RWPE1 (cell line): ENCODE measurements at regions not wholly inside any gene's neighbourhood (a gene's known extent, or its start where the extent isn't known, plus 50 kb on each side); places are given as distances from the start of the nearest gene placed in this dataset.

Source experiments
- CTCF ChIA-PET: fragments of 350-600 bp; sonication (Branson Sonifier 250); formaldehyde crosslinking; extraction: SDS; loops from one replicate; lab custom pipeline; 2021; lab: Yijun Ruan, JAX
- POLR2A ChIA-PET: fragments of 400-600 bp; formaldehyde crosslinking; extraction: SDS; loops from one replicate; lab custom pipeline; 2020; ENCODE audit warnings: antibody characterized with exemption; ENCODE audit not compliant: low non-redundant PET; lab: Yijun Ruan, JAX
- DNase-seq: peaks from one replicate; pipeline ENCODE4 v3.0.0; 2012; ENCODE audit warnings: low spot score
- H3K27ac ChIP-seq: fragments of 450-650 bp; 2 replicates; pipeline ENCODE4 v1.5.1; 2017
- TF ChIP-seq, protein P1 (sequence below): fragments of 450-650 bp; conservative IDR thresholded peaks from 2 replicates; pipeline ENCODE4 v1.5.1; 2017; ENCODE audit warnings: low read depth, mild to moderate bottlenecking

DNA sequence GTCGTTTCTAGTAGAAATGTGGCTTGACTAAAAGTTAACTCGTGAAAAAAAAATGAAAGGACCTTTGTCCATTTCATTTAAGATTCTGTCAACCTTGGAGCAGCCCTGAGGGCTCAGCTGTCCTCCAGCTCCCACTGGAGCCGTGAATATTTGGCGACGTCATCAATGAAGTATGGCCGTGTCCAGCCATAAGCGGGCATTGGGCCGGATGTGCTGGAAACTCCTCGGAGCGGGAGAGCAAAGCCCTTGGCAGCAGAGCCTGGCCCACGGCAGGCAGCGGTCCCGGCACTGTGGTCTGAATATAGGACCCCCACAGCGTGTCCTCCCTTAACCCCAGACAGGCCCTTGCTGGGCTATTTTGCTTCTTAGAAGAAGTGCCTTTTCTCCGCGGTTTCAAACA is 50.0 kb downstream of the JAKMIP3 start:
- DNase-seq = no peak
- TF ChIP-seq, protein P1, sequence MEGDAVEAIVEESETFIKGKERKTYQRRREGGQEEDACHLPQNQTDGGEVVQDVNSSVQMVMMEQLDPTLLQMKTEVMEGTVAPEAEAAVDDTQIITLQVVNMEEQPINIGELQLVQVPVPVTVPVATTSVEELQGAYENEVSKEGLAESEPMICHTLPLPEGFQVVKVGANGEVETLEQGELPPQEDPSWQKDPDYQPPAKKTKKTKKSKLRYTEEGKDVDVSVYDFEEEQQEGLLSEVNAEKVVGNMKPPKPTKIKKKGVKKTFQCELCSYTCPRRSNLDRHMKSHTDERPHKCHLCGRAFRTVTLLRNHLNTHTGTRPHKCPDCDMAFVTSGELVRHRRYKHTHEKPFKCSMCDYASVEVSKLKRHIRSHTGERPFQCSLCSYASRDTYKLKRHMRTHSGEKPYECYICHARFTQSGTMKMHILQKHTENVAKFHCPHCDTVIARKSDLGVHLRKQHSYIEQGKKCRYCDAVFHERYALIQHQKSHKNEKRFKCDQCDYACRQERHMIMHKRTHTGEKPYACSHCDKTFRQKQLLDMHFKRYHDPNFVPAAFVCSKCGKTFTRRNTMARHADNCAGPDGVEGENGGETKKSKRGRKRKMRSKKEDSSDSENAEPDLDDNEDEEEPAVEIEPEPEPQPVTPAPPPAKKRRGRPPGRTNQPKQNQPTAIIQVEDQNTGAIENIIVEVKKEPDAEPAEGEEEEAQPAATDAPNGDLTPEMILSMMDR = no peak
- no peak overlapping the region for H3K27ac ChIP-seq
- CTCF ChIA-PET = no interaction called here
- POLR2A ChIA-PET = interaction anchor here (0.6 kb wide), 1 partner anchor 693 kb away, joined by 3 read pairs; no protein-coding TSS in a partner anchor

DNA sequence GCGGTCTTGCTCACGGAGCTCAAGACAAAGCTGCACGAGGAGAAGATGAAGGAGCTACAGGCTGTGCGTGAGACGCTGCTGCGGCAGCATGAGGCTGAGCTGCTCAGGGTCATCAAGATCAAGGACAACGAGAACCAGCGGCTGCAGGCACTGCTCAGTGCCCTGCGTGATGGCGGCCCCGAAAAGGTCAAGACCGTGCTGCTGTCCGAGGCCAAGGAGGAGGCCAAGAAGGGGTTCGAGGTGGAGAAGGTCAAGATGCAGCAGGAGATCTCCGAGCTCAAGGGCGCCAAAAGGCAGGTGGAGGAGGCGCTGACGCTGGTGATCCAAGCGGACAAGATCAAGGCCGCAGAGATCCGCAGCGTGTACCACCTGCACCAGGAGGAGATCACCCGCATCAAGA is 51.4 kb downstream of the JAKMIP3 start:
- TF ChIP-seq, protein P1 = no peak
- ChIA-PET CTCF (interaction anchor here (0.6 kb wide), 1 partner anchor 328 kb away, joined by 3 read pairs; no protein-coding TSS in a partner anchor), POLR2A (no interaction called here)
- DNase-seq = no peak
- H3K27ac ChIP-seq = no peak overlapping the region

DNA sequence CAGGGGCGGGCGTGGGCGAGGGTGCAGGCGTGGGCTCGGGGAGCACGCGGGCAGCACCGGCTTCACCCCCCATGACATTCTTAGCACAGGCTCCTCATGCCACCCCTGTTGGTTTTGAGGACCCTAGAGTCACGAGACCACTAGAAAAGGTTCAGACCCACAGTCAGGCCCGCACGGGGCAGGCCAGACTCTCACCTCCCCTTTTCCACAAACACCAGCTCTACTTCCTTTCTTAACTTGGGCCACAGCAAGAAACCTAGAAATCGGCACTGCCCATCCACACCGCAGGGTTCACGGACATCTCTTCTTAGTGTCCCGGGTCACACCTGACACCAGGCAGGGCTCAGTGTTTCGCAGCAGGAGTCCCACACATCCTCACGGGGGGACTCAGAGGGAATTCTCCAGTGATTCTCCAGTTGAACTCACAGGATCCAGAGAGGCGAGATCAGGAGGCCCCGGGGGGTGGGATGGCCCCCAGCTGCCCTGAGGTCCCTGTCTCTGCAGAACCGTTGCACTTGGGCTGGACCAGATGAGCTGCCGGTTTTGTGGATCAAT is 52.0 kb downstream of the JAKMIP3 start:
- CTCF ChIA-PET = interaction anchor here (1.8 kb wide), 1 partner anchor 25 kb away, joined by 6 read pairs; no protein-coding TSS in a partner anchor
- POLR2A ChIA-PET = no interaction called here
- no peak overlapping the region for H3K27ac ChIP-seq
- no peak for DNase-seq
- TF ChIP-seq, protein P1 = no peak

DNA sequence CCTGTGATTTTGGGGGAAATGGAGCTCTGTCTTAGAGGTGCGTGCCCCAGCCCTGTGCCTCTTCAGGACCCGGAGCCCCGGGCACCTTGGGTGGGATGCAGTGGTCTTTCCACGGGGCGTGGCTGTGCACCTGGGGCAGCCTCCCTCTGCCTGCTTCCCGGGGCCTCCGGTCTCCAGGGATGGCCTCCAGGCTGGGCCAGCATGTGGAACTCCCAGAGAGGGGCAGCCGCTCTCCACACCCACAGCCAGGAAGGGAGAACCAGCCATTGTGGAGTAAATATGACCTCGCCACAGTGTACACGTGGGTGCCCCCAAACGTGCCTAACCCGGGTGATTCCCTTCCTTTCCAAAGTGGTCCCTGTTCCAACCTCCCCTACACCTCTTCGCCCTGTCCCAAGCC is 52.6 kb downstream of the JAKMIP3 start:
- TF ChIP-seq, protein P1 = no peak
- POLR2A ChIA-PET = no interaction called here
- CTCF ChIA-PET = interaction anchor here (0.6 to 1.8 kb wide), 3 partner anchors 24 to 96 kb away, joined by 3 to 6 read pairs (median 3); no protein-coding TSS in a partner anchor
- no peak overlapping the region for H3K27ac ChIP-seq
- no peak for DNase-seq

DNA sequence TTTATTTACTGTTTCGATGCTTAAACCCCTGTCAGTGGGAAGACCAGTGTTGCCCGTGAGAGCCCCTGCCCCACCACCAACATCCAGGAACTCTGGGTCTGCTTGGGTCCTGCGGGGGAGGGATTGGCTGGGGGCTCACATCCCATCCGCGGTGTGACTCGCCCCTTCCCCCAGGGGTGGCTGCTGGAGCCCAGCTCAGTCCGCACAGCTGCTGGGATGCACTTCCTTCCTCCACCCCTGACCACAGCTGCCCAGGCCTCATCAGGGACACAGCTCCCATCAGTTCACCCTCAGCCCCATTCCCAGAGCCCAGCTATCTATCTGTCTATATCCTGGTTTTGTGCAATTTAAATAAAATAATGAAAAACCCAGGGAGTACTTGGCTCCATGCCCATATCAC is 54.5 kb downstream of the JAKMIP3 start:
- POLR2A ChIA-PET = no interaction called here
- DNase-seq = no peak

DNA sequence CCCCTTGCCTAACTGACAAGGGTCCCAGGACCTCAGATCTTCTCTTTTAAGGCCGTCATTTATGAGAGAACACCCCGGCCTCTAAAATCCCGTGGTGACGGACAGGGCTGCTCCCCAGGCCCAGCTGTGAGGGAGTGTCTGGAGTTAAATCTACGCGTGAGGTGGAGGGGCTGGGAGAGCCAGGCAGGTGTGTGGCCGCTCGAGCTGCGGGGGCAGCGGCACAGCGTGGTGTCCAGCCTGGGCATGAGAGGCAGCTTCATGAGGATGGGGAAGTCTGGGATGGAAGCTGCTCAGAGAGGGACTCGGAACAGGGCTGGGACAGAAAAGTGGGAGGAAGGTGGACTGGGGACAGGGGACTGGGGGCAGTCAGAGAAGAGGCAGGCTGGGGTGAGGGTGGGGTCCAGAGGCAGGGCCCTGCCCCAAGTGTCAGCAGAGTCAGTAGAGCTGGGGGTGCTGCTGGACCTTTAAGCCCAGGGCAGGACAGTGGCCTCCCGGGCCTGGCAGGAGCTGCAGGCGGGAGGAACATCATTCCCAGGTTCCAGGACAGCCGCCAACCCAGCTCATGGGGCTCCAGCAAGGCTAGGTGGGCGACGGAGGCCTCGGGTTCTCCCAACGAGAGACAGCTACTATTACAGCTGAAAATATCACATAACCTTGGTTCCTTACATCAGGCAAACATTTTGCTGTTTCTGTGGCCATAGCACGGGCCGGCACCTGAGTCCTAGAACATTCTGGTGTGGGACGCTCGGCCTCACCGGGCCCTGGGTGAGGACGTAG is 55.2 kb downstream of the JAKMIP3 start:
- TF ChIP-seq, protein P1 = no peak
- POLR2A ChIA-PET = no interaction called here
- H3K27ac ChIP-seq = no peak overlapping the region
- DNase-seq = no peak
- CTCF ChIA-PET = interaction anchor here (1.3 kb wide), 1 partner anchor 98 kb away, joined by 6 read pairs; no protein-coding TSS in a partner anchor

More for the DNA sequence above, 54.5 kb downstream of the JAKMIP3 start:
- no peak overlapping the region for H3K27ac ChIP-seq
- CTCF ChIA-PET = interaction anchor here (1.3 kb wide), 1 partner anchor 97 kb away, joined by 6 read pairs; no protein-coding TSS in a partner anchor
- TF ChIP-seq, protein P1 = no peak
